HG03354 (cell line): ENCODE measurements at regions not wholly inside any gene's neighbourhood (a gene's known extent, or its start where the extent isn't known, plus 50 kb on each side); places are given as distances from the start of the nearest gene placed in this dataset.
"Not testable (repeated sequence)": the region's sequence is repeated elsewhere in the genome, so short reads cannot be mapped to it uniquely, and the experiment has no call there.

Source experiments
- ATAC-seq: cut with Tn5 transposase; IDR thresholded peaks from one replicate; pipeline ENCODE4 v1.9.1; 2021; ENCODE audit warnings: mild to moderate bottlenecking; ENCODE audit not compliant: unreplicated experiment, poor library complexity, severe bottlenecking

GRCh38 chr1:189726806-189727205 lies 750.9 kb downstream of the BRINP3 start:
- no peak for ATAC-seq

- no peak for ATAC-seq
Observed at GRCh38 chr1:189751311-189751710, 726.4 kb downstream of the BRINP3 start.

GRCh38 chr1:189752461-189752995 lies 725.1 kb downstream of the BRINP3 start:
- no peak for ATAC-seq

- not testable (repeated sequence) for ATAC-seq
Observed at GRCh38 chr1:189755100-189755499, 722.6 kb downstream of the BRINP3 start.

- no peak for ATAC-seq
Observed at GRCh38 chr1:189764391-189765320, 713.0 kb downstream of the BRINP3 start.

GRCh38 chr1:189769448-189769847 lies 708.2 kb downstream of the BRINP3 start:
- ATAC-seq, result no peak

- no peak for ATAC-seq
Observed at GRCh38 chr1:189774721-189775287, 702.9 kb downstream of the BRINP3 start.

GRCh38 chr1:189775343-189775742 lies 702.3 kb downstream of the BRINP3 start:
- ATAC-seq, result no peak

GRCh38 chr1:189779034-189779433 lies 698.6 kb downstream of the BRINP3 start:
- no peak for ATAC-seq

GRCh38 chr1:189782295-189782694 lies 695.4 kb downstream of the BRINP3 start:
- no peak for ATAC-seq

- no peak for ATAC-seq
Observed at GRCh38 chr1:189783456-189783855, 694.2 kb downstream of the BRINP3 start.

GRCh38 chr1:189786761-189787160 lies 690.9 kb downstream of the BRINP3 start:
- ATAC-seq, result no peak

GRCh38 chr1:189787201-189787600 lies 690.5 kb downstream of the BRINP3 start:
- ATAC-seq, result no peak

- no peak for ATAC-seq
Observed at GRCh38 chr1:189790335-189790734, 687.3 kb downstream of the BRINP3 start.

GRCh38 chr1:189803364-189803763 lies 674.3 kb downstream of the BRINP3 start:
- no peak for ATAC-seq

GRCh38 chr1:189804352-189804751 lies 673.3 kb downstream of the BRINP3 start:
- no peak for ATAC-seq

- ATAC-seq, result no peak
Observed at GRCh38 chr1:189805735-189806134, 671.9 kb downstream of the BRINP3 start.

- not testable (repeated sequence) for ATAC-seq
Observed at GRCh38 chr1:189810639-189811038, 667.0 kb downstream of the BRINP3 start.

- ATAC-seq, result no peak
Observed at GRCh38 chr1:189811960-189812359, 665.7 kb downstream of the BRINP3 start.

- no peak for ATAC-seq
Observed at GRCh38 chr1:189816558-189816957, 661.1 kb downstream of the BRINP3 start.

- ATAC-seq, result no peak
Observed at GRCh38 chr1:189819751-189820150, 657.9 kb downstream of the BRINP3 start.
